Gastroesophageal sphincter (tissue), 4 donors: ENCODE measurements at regions not wholly inside any gene's neighbourhood (a gene's known extent, or its start where the extent isn't known, plus 50 kb on each side); places are given as distances from the start of the nearest gene placed in this dataset.
A peak's percentile ranks its signal among the peaks of the same experiment; 100 is the strongest.

Experiments
- ATAC-seq: fragments of 150-250 bp; one replicate; pipeline ENCODE4 v1.9.1; 2016; ENCODE audit warnings: mild to moderate bottlenecking, moderate library complexity
- H3K27ac ChIP-seq, 4 donors: fragments of 200-600 bp; sonication (generic) in 3 of 4; 1 replicate in 3 of 4; 2 replicates in 1 of 4; pipeline ENCODE4 v1.5.1; 2016 to 2019
- H3K27me3 ChIP-seq: fragments of 200-600 bp; sonication (generic); one replicate; pipeline ENCODE4 v1.5.1; 2019
- H3K36me3 ChIP-seq, 2 donors: fragments of 200-600 bp; sonication (generic); one replicate each; pipeline ENCODE4 v1.5.1; 2019; ENCODE audit warnings: control low read depth in 1 of 2
- H3K4me1 ChIP-seq, 3 donors: fragments of 200-600 bp; sonication (generic); 1 replicate in 2 of 3; 2 replicates in 1 of 3; pipeline ENCODE4 v1.5.1; 2016 to 2019; ENCODE audit warnings: control low read depth in 2 of 3
- H3K4me3 ChIP-seq, 2 donors: fragments of 200-600 bp; sonication (generic); one replicate each; pipeline ENCODE4 v1.5.1; 2019; ENCODE audit warnings: mild to moderate bottlenecking in 1 of 2, moderate library complexity in 1 of 2
- H3K9me3 ChIP-seq, 3 donors: fragments of 200-600 bp; sonication (generic); one replicate each; pipeline ENCODE4 v1.5.1; 2017 to 2019; ENCODE audit warnings: control low read depth in 2 of 3
- EP300 ChIP-seq: sonication (generic); formaldehyde crosslinking; IDR thresholded peaks from one replicate; pipeline ENCODE4 v1.6.1; 2017; ENCODE audit warnings: antibody characterized with exemption, mild to moderate bottlenecking
- POLR2A ChIP-seq, 2 donors: fragments of 450-650 bp; IDR thresholded peaks; one replicate each; pipeline ENCODE4 v1.6.1; 2017; ENCODE audit warnings: antibody characterized with exemption in 2 of 2, mild to moderate bottlenecking in 2 of 2, moderate library complexity in 1 of 2
- POLR2AphosphoS5 ChIP-seq: sonication (generic); formaldehyde crosslinking; IDR thresholded peaks from one replicate; pipeline ENCODE4 v1.6.1; 2017; ENCODE audit warnings: antibody characterized with exemption
- WGBS, 2 donors: methylation state at CpG; one replicate each; pipeline ENCODE4 v1.1.5; 2018; ENCODE audit warnings: low coverage in 1 of 2; 5-methylcytosine and 5-hydroxymethylcytosine counted together
- TF ChIP-seq, protein P1 (sequence below), 4 experiments: fragments of 200-600 bp in 2 of 4; fragments of 450-650 bp in 2 of 4; sonication (generic) in 1 of 4; IDR thresholded peaks; one replicate each; pipeline ENCODE4 v1.5.1; 2017 to 2019; ENCODE audit warnings: antibody characterized with exemption in 4 of 4, mild to moderate bottlenecking in 2 of 4, moderate library complexity in 2 of 4

DNA sequence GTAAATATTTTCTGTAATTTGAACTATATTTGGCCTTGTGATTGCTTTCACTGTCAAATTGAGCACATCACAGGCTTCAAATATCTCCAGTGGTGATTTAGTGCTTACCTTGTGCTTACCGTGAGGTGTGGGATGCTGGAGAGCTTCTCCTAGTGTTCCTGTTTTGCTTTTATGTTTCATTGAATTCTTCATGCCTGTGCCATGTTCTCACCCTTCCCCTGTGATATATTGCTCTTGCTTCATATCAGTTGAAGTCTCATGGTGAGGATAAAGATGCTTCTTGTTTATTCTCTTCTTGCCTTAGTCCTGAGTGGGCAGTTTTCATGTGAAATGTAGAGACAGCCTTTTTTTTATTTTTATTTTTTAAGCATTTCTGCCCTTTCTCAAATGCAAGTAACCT, 198.0 kb upstream of the PDGFD start:
- Histone ChIP-seq H3K9me3 (no peaks in the 10 kb centered on the region), H3K4me3 (no peak overlapping the region), H3K27me3 (no peaks in the 10 kb centered on the region), H3K4me1 (no peaks in the 10 kb centered on the region), H3K27ac (no peak overlapping the region), H3K36me3 (no peaks in the 10 kb centered on the region)
- TF ChIP-seq POLR2A (IDR thresholded peaks at IDR 0.05) (no peak), POLR2AphosphoS5 (no peak), EP300 (no peak)
- TF ChIP-seq, protein P1, sequence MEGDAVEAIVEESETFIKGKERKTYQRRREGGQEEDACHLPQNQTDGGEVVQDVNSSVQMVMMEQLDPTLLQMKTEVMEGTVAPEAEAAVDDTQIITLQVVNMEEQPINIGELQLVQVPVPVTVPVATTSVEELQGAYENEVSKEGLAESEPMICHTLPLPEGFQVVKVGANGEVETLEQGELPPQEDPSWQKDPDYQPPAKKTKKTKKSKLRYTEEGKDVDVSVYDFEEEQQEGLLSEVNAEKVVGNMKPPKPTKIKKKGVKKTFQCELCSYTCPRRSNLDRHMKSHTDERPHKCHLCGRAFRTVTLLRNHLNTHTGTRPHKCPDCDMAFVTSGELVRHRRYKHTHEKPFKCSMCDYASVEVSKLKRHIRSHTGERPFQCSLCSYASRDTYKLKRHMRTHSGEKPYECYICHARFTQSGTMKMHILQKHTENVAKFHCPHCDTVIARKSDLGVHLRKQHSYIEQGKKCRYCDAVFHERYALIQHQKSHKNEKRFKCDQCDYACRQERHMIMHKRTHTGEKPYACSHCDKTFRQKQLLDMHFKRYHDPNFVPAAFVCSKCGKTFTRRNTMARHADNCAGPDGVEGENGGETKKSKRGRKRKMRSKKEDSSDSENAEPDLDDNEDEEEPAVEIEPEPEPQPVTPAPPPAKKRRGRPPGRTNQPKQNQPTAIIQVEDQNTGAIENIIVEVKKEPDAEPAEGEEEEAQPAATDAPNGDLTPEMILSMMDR (IDR thresholded peaks at IDR 0.05), result no peak
- 33 to 75% methylated on average over 1 of the region's 1 CpG for WGBS, 2 donors
- ATAC-seq, result no peak

DNA sequence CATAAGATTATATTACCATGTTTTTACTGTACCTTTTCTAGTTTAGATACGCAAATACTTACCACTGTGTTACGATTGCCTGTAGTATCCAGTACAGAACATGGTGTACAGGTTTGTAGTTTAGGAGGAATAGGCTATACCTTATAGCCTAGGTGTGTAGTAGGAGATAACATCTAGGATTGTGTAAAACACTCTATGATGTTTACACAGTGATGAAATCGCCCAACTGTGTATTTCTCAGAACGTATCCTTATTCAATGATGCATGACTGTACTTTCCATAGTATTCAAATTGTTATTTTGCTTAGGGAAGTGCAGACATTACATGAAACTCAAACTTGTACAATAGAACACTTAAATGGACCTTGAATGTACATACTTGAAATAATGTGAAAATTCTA, 188.1 kb upstream of the PDGFD start:
- no peaks in the 10 kb centered on the region for H3K36me3 ChIP-seq
- H3K27ac ChIP-seq, result no peak overlapping the region
- TF ChIP-seq POLR2A (IDR thresholded peaks at IDR 0.05) (no peak), EP300 (no peak), POLR2AphosphoS5 (no peak)
- H3K27me3 ChIP-seq, result no peaks in the 10 kb centered on the region
- H3K4me3 ChIP-seq, result no peak overlapping the region
- WGBS, 2 donors, result 88% methylated on average over 3 to 4 of the region's 4 CpGs
- H3K4me1 ChIP-seq, result no peaks in the 10 kb centered on the region
- H3K9me3 ChIP-seq, result peaks cover 0 to 20% (median 0%) of the 10 kb centered on the region in 3 donors
- no peak for ATAC-seq

DNA sequence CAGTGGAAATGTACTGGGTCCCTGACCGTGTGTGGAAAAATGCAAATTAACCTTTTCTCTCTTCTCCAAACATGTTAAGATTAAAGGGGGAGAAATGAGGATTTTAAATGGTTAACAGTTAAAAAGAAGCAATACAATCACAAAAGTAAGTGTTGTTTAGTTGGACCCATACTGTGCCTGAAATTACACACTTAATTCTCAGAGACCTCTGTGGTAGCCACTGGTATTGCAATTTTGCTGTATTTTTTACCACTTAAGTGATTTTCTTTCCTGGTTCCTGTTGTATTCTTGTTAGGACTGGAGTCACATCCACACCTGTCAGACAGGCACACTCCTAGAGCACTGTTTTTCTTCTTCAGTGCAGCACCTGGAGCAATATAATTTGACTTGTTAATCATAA, 179.6 kb upstream of the PDGFD start:
- no peaks in the 10 kb centered on the region for H3K27me3 ChIP-seq
- H3K4me1 ChIP-seq, result no peaks in the 10 kb centered on the region
- 87 to 100% methylated on average over 1 of the region's 1 CpG for WGBS, 2 donors
- H3K4me3 ChIP-seq, result no peak overlapping the region
- H3K27ac ChIP-seq, result no peak overlapping the region
- H3K36me3 ChIP-seq, result no peaks in the 10 kb centered on the region
- no peak for ATAC-seq
- no peaks in the 10 kb centered on the region for H3K9me3 ChIP-seq
- TF ChIP-seq, protein P1 (IDR thresholded peaks at IDR 0.05), result peak in 1 of 4 experiments; percentile 29
- no peak for TF ChIP-seq EP300
- TF ChIP-seq POLR2A (IDR thresholded peaks at IDR 0.05), result no peak
- no peak for TF ChIP-seq POLR2AphosphoS5

DNA sequence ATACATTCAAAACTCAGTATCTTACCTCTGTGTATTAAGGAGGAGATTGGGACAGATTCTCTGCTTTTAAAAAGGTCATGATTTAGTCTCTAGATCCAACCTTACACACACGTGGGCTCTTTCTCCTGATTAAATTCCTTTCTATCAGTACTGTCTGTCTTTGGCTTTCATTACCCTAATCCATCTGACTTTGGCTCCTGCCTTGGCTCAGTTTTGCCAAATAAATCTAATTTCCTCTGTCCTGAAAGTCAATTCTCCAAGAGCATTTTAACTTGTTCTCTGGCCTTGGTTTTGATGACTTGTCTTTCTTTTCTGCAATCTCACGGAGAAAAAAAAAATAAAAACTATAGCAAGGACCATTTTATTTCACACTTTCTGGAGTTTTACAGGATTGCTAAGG, 176.6 kb upstream of the PDGFD start:
- 44 to 53% methylated on average over 2 of the region's 2 CpGs for WGBS, 2 donors
- Histone ChIP-seq H3K27ac (no peak overlapping the region), H3K9me3 (no peaks in the 10 kb centered on the region), H3K4me3 (no peak overlapping the region), H3K4me1 (no peaks in the 10 kb centered on the region), H3K36me3 (no peaks in the 10 kb centered on the region), H3K27me3 (no peaks in the 10 kb centered on the region)
- ATAC-seq, result no peak
- TF ChIP-seq POLR2A (IDR thresholded peaks at IDR 0.05) (no peak), POLR2AphosphoS5 (no peak), EP300 (no peak)
- TF ChIP-seq, protein P1 (IDR thresholded peaks at IDR 0.05), result no peak

DNA sequence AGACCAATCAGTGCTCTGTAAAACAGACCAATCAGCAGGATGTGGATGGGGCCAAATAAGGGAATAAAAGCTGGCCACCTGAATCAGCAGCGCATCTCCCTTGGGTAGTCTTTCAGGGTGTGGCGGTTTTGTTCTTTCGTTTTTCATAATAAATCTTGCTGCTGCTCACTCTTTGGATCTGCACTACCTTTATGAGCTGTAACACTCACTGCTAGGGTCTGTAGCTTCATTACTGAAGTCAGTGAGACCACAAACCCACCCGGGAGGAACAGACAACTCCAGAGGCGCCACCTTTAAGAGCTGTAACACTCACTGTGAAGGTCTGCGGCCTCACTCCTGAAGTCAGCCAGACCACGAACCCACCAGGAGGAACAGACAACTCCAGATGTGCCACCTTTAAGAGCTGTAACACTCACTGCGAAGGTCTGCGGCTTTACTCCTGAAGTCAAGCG, 175.5 kb upstream of the PDGFD start:
- H3K4me3 ChIP-seq, result no peak overlapping the region
- WGBS, 2 donors, result 91 to 100% methylated on average over 1 to 5 of the region's 10 CpGs
- H3K4me1 ChIP-seq, result no peaks in the 10 kb centered on the region
- TF ChIP-seq, protein P1 (IDR thresholded peaks at IDR 0.05), result no peak
- TF ChIP-seq EP300 (no peak), POLR2A (IDR thresholded peaks at IDR 0.05) (no peak), POLR2AphosphoS5 (no peak)
- no peak for ATAC-seq
- H3K9me3 ChIP-seq, result no peaks in the 10 kb centered on the region
- H3K27me3 ChIP-seq, result no peaks in the 10 kb centered on the region
- no peak overlapping the region for H3K27ac ChIP-seq
- H3K36me3 ChIP-seq, result no peaks in the 10 kb centered on the region
